ENCODE measurements at regions not wholly inside any gene's neighbourhood (a gene's known extent, or its start where the extent isn't known, plus 50 kb on each side); places are given as distances from the start of the nearest gene placed in this dataset.

DNA sequence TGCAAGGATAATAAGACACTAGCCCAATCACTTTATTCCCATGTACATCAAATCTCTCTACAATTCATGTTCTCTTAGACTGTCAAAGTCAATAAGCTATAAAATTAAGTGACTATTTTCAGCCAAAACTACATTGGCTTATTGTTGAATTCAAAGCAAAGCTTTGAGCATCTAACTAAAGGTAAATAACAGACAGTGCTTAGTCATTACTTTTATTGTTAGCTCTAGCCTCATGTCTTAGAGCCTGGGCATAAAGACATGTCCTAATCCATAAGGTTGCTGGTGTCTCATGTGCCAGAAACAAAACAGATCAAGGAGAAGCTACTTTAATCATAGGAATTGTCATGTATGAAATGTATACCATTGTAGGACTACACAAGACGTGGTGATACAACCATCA, 103.1 kb upstream of the UNC5C start:
- DNase-seq, result peak; percentile 2

DNA sequence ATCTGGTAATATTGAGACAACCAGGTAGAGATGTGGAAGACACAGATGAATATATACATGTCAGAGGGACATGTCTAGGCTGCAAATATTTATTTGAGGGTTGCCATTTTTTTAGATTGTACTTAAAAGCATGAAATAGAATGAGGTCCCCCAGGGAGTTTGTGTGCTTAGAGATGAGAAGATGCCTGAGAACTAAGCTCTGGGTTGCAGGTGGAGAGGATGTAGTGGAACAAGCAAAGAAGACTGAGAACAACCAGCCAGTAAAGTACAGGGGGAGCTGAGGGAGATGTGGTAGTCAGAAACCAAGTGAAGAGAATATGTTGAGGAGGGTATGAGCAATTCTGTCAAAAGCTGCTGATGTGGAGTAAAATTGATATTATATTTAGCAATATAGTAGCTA, 95.6 kb upstream of the UNC5C start:
- DNase-seq, result no peak

DNA sequence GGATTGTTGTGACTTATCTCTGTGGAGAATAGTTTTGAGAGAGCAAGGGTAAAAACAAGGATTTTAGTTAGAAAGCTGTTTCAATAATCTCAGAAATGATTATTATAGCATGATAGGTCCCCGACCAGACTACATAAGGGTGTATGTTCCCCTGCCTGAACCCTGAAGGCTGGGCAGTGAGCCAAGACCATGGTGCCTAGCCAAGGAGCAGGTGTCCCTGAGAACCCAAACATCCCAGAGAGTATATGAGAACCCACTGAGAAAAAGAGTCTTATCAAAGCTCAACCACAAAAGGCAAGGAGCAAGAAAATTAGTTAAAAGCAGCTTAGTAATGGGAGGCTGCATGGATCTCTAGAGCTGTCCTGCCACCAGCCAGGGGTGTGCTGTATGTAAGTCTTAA, 94.9 kb upstream of the UNC5C start:
- DNase-seq, result no peak

DNA sequence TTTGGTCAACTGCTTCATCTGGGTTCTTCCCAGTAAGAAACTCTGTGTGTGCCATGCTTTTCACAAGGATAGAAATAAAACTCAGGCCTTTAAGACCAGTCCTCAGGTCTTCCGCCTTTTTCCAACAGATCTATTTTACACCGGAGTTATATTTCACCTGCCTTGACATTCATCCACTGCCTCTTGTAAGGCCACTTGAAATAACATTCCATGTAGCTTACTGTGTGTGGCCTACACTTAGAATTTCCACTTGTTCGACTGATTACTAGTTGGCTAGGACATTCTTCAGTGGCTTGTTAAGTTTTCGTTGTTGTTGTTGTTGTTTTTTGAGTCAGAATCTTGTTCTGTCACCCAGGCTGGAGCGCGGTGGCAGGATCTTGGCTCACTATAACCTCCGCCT, 92.8 kb upstream of the UNC5C start:
- no peak for DNase-seq

DNA sequence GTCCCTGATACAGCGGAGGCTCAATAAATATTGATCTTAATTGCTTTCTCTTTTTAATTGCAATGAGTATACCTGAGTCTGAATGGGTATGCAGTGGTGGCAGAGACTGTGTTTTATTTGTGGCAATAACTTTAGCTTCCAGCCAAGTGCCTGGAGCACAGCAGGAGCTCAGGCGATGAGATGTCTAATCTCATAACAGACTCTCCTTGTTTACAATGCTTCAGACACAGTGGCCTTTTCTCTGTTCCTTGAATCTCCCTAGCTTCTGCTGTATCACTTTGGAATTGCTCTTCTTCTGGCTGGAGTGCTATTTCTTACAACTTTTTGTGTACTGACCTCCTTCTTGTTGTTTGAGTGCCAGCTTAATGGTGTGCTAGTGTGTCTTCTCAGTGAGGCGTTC, 91.5 kb upstream of the UNC5C start:
- DNase-seq, result no peak

DNA sequence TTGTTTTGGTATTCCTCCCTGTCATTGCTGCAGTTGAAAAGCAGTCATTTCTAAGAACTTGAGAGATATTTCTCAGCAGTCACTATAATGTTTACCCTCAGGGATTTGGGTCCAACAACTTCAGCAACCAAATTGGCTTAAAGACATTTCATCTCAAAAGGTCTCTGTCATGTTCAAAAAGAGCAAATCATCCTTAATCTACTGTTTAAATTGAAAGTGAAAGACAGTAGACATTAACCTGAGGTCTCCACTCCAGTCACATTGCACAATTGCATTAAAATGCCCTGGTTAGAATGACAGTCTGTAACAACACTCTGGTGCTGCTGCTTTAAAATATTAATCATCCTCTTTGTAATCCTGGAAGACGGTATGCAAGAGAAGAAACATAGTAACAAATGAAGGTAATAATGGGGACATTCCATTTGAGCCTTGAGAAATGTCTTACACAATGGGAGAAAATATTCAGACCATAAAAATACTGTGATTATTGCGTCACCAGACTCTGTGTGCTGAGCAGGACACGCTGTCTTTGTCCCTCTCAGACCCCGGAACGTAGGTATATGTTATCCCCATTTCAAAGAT, 90.2 kb upstream of the UNC5C start:
- no peak for DNase-seq

DNA sequence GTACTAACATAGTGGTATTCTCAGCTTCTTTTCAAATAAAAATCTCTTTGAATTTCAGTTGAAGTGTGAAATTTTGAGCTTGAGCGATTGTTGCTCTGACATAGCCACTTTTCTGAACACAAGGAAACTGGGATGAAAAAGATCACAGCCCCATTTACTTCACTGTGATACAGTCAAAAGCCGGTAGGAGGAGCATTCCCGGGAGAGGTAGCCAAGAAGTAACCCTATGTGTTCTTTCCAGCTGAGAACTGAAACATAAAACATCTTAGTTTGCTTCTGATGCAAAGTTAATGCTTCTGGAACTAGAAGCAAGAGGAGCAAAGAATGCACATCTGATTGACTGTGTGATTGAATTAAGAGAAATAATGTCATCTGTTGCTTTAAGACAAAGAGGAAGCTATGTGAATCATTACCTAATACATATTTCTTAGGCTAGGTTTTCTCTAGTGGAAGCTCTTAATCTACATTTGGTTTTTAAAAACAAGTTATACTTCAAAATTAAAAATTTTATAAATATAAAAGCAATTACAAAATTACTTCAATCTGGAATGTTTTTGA, 88.3 kb upstream of the UNC5C start:
- no peak for DNase-seq

DNA sequence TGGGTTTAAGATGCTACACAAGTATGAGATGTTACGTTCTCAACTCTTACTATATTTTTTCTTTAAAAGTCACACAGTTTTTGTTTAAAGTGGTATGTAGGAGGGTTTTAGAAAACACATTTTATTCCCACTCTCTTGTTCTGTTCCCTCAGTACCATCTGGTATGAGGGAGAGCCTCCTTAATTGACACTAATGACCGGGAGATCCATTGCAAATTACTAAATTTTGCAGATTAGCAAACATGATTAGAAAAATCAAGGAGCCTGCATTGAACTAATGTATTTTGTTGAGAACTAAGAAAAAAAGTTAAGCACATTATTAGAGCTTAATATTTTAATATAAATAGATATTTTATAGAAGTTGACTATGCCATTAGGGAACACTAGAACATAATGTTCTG, 87.3 kb upstream of the UNC5C start:
- no peak for DNase-seq

DNA sequence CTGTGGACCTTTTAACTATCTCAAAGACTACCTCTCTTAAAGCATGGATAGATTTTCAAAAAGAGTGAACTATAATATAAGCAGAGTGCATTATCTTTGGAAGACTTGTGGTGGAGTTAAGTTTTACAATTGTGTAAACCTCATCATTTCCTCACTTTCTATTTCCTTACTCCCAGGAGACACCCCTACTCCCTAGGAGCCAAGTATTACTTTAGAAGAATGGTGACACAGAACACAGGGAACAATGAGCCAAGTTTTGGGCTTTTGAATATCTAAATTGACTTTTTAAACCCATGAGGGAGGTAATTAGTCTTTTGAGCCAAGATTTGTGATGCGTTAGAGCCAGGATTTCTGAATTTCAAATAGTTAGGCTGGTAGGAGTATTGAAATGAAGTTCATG, 78.9 kb upstream of the UNC5C start:
- DNase-seq, result no peak

DNA sequence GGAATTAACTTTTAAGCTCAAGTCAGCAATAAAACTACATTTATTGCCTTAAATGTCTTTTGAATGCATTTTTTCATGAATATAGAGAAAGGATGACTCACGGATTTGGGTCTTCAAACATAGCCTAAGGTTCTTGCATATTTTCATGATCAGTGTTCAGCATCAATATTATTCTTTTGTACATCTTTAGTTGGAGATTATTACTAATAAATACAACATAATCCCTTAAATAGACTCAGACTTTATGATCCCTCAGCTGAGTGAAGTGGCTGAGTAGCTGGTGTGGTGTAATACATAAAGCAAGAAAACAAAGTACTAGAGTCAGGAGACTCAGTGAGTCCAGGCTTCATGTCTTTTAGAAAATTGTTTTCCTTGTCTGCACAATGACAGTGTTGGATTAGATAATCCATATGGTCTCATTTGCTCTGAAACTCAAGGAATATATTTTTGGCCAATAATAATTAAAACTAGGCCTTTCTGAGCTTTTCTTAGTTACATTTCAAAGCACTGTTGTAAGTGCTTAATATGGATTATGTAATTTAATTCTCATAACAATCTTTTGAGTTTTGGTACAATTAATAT, 78.3 kb upstream of the UNC5C start:
- no peak for DNase-seq

DNA sequence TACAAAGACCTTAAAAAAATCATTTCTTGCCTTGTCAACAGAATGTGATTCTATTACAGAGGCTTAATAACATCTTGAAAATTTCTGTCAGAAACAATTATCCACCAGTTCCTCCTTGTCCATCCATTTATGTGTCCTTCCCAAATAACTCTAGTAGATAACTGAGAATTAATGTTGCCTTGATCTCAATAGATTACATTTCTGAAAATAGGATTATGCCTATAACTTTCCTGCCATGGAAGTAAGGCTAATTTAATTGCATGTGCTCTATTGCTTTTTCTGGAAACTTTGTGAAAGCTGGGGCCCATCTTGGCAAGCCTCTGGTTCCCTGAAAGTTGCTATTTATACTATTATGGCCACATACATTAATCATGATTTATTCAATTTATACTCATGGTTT, 76.2 kb upstream of the UNC5C start:
- no peak for DNase-seq

DNA sequence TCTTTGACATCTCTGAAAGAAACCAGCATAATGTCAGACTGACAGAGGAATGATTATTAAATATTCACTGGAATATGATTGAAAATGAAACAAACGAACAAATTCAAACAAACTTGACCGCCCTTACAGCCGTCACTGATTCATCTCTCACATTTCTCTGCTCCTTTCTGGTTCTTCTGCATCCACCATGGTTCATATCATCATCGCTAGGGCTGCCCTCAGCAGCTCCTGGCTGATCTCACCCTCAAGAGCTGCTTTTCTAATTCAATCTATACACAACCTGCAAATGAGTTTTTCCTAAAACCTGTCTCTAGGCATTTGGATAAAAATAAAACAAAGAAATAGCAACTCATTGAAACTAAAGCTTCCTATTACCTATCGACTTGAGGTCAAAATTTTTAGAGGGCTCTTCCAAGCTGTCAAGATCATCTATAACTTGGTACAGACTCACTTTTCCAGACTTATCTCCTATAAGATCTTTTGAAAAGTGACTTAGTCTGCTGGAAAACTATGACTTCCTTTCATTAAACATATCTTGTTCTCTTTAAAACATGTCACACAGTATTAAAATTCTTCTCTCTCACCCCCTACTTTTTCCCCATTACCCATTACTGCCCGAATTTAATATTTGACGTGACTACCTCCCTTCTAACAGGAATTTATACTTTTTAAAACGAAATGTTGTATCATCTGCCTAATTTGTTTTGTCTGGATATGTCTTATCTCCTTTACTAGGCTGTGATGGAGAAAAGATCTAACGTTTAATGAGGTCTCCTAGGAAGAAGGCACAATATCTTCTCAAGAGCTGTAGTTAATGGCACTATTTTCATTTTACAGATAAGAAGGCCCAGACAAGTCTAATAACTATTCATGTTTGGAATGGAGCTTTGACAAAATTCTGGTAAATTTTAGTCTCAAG, 71.0 kb upstream of the UNC5C start:
- DNase-seq, result no peak

DNA sequence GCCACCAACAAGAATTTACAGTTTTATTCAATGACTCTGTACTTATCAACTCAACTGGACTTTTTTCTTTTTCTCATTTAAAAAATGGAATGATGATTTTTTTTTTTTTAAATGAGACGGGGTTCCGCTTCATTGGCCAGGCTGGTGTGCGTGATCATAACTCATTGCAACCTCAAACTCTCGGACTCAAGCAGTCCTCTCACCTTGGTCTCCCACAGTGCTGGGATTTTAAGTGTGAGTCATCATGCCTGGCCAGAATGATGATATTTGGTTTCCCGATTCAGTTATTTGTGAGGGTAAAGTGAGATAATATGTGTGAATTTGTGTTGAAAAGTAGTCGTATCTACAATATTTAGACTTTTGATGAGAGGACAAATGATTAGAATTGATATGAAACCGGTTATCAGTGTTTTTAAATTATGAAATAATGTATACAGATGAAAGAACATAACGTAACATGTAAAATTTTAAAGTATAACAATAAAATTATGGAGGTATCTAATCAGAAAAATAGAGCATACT, 66.0 kb upstream of the UNC5C start:
- DNase-seq, result no peak

DNA sequence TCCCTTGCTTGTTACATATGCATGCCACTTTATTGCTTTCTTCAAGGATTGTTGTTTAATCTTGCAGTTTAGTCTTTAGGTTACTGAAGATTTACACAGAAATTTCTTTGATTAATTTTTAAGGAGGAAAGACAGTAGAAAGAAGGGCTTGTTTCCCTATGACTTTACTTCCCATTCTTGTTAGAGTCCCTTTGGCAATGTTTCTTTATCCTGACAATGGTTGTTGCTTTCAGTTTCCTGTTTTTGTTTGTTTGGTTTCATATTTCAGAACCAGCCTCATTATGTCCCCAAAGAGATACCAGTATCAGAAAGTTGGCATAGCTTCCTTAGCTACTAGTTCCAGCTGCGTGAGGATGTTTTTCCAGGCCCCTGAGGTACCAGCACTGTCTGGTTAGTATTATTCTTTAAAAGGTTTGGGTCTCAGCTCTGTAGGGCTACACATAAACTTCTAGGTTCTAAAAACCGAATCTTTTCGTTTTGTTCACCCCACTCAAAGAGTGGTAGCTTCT, 61.3 kb upstream of the UNC5C start:
- no peak for DNase-seq

DNA sequence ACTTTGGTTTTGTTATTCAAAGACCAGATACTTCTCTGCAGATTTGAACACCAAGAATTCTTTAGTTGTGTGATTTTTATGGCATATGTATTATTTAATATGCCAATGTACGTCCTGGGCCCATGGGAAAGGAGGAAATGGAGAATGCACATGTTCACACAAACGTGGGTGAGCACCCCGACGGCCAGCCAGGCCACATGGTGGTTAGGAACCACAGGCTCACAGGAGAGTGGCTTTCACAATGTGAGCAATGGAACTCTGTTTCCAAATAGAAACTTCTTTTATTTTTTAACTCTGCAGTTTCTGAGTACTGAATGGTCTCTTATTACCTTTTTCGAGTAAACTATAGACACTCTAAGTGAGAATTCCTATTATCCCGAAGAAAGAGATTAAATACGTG, 58.0 kb upstream of the UNC5C start:
- no peak for DNase-seq

DNA sequence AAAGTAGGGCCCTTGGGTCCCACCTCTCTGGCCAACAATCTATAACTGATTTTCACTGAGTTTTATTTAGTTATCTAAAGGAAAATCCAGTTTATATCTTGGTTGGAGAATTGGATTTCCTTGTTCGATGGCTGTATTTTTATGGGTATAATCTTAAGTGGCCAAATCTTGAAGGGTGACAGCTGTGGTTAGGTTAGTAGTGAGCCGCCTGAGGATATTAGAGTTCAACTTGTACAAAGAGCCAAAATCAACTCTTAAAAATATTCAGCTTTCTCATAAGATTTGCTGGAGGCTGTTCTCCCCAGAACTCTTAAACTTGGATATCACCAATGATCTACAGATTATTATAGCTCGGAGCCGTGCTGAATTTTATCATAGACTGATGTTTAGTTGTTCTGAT, 54.6 kb upstream of the UNC5C start:
- no peak for DNase-seq

DNA sequence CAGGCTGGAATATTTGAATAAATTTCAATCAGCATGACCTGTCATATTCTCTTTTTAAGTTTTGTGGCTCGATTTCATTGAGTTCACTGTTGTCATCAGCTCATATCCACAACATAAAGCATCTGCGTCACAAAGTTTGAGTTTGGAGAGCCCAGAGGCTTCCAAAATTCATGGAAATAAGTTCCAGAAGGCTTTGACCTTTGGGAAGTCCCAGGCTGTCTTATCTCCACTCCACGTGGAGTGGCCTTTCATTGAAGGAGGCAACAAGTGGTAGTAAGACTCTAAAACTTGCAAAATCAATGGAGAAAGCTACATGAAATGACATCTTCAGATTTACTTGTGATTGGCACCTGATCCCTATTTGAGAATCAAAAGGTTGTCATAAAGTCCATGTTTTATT, 54.1 kb upstream of the UNC5C start:
- no peak for DNase-seq

DNA sequence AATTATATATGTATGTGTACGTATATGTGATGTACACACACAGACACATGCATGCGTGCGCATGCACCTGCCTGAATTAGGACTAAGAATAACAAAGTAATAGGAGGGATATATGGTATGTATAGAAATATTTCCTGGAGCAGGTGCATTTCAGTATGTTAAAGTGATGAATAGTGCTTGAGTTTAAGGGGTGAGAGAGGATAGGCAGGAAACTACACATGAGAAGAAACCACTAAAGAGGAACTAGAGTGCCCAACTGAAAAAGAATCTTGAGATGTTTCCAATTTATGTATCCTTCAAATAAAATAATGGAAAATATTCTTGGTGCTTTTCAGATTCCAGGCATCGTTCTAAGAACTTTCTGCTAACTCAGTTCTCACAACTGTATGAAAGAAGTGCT, 52.6 kb upstream of the UNC5C start:
- DNase-seq, result no peak

DNA sequence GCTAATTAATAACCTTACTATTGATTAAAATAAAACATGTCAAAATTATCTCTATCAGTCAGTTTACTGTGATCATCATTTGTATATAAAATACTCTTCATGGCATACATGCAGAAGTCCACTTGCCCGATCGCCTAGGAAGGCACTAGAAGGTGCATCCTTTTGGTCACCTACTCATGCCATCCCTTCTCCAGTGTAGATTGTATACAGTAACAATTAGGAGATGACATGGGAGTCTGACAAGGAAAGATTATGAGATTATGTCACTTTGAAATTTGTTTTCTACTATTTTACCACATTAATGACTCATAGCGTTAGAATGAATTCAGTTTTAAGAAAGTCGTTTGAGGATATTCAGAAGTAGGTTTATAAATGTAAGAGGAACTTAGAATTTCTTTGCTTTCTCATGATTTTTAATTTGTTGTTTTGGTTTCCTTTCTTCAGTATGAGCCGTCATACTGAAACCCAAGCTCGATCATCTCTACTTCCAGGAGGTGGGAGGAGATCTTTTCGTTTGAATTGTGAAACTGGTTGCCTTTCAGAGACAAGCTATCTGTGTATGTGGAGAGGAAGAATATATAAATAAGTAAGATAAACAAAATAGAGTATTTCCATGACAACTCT, 51.1 kb upstream of the UNC5C start:
- DNase-seq, result no peak
